GM18519 (cell line): ENCODE measurements at regions not wholly inside any gene's neighbourhood (a gene's known extent, or its start where the extent isn't known, plus 50 kb on each side); places are given as distances from the start of the nearest gene placed in this dataset.

Source experiments
- ATAC-seq: cut with Tn5 transposase; IDR thresholded peaks from one replicate; pipeline ENCODE4 v1.9.1; 2021; ENCODE audit warnings: mild to moderate bottlenecking, moderate library complexity; ENCODE audit not compliant: unreplicated experiment, low FRiP score

DNA sequence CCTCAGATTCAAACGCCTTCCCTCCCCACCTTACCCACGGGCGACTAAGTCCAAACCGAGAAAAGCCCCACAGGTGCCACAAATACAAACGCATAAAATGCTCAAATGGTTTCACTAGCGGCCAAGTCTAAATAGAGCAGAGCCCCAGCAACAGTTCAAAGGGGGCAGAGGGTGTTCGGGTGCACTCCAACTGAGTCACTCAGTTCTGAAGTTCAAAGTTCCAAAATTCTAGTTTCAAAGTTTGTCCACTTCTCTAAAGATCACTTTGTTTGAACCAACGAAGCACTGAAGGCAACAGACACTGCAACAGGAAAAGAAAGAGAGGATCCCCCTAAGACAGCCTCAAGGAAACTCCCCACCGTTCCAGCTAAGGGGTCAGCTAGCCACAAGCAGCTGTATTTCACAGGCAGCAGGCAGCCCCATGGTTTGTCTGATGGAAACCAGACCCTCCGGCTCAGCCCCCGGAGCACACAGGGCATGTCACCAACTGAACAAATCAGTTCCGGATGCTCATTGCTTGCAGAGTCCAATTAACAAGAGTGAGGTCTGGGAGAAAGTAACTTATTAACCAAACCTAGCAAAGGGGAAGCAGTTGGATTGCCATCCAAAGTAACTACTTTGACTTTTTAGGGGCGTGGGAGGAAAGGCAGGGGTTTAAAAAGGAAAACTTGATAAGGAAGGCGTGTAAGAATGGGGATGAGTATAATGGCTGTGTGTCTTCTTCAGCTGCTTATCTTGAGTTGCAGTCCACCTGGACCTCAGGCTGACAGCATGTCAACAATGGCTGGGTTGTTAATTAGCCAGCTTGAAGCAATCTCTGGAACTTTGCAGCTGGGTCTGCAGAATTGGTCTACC, 1423.9 kb upstream of the PRMT6 start:
- no peak for ATAC-seq

DNA sequence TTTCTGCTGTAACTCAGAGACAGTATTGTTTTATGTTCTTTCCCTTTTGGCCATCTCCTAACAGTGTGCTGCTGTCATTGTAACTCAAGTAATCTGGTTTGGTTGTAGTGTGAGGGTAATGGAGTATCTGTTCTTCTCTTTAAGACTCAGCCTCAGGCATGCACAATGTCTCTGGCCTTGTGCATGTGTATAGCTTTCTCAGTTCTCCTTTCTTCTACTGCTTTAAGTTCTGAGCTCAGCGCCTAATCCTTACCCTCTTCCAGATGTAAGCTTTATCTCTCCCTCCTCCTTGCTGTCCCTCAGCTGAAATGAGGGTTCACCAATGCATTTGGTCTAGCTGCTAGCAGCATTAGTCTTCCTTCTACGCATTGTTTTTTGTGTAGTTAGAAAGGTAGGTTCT, 1420.4 kb upstream of the PRMT6 start:
- ATAC-seq, result no peak

DNA sequence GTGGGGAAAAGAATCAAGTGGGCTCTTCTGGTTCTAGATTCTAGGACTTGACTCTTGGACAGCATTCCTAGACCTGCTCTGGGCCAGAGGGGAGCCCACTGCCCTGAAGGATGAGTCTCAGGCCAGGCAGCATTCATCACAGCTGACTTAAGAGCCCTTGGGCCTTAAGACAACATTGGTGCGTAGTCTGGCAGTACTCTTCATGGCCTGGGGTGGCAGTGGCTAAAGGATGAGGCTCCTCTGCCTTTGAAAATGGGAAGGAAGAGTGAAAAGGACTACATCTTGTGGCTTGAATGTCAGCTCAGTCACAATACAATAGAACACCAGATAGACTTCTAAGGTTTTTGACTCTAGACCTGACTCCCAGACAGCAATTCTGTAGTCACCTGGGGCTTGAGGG, 1415.1 kb upstream of the PRMT6 start:
- no peak for ATAC-seq

DNA sequence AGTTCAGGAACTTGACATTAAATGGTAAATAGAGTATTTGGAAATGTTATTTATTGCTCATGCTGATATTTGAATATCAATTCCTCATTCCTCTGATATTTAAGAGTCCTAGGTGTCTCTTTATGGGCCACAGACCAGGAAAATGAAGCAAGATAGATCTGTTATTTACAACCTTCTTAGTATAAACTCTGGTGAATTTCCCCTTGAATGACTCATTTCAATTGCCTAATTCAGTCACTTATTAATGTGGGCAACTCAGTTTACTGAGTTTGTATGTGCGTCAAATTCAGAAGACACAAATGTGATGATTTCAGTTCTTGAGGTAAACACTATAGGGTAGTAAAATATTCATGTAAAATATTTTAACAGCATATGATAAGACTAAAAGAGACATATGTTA, 1404.4 kb upstream of the PRMT6 start:
- ATAC-seq, result no peak

DNA sequence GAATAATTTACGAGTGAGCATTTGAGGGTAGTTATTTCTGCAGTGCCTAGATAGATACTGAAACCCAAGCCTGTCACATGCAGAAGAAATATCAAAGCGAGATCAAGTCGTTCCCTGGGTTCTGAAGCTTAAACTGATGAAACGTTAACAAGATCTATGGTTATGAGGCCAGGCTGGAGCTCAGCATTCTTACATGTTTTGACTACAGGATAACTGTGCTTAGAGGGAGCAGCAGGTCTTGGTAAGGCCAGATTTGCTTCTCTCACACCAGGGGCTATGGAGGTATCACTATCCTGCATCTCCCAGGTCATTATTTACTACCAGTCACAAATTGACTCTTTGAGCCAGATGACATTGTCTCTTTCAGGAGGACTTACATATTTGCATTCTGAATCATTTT, 1401.4 kb upstream of the PRMT6 start:
- no peak for ATAC-seq

DNA sequence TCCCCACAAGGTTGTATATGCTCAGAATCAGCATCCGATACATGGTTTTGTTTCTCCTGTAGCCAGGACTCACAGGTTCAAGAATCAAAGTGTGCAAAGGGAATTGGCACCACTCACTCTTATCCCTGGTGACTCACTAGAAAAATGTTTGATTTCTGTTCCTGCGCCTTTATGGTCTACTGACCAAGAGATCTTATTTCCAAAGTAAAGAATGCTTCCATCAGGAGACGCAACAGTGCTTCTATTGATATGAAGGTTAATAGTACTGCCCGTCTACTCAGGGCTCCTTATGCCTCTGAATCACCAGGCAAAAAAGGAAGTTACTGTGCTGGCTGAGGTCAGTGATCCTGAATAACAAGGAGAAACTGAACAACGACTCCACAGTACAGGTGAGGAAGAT, 1392.0 kb upstream of the PRMT6 start:
- ATAC-seq, result no peak

DNA sequence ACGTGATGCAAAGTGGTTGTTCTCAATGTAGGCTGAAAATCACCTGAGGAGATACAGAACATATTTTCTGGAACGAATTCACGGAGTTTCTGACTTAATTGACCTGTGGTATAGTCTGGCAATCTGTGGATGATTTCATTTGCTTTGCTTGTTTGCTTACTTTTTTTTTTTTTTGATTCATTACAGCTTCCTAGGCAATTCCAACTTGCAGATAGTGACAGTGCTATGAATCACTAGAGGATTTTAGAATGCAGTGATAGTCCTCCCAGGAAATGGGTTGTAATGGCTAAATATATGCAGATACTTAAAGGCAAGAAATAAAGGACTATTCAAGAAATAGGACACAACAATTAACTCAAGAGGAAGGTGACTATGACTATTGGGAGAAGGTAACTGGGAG, 1378.1 kb upstream of the PRMT6 start:
- no peak for ATAC-seq

DNA sequence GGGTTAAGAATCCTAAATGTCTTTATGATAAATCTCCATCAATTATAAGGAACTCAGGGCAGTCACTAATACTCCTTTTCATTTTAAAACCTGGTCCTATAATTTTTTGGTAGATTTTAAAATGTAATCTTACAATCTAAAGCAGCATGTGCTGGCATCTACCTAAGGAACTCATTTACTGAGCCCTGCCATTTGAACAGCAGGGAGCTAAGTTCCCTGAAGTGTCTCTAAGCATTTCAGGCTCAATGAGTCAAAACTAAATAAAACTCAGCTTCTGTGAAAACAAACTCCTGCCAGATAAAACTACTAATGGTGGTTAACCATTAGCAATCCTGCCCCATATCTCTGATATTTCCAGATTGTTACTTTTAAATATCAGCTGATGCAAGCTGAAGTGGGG, 1371.8 kb upstream of the PRMT6 start:
- no peak for ATAC-seq

DNA sequence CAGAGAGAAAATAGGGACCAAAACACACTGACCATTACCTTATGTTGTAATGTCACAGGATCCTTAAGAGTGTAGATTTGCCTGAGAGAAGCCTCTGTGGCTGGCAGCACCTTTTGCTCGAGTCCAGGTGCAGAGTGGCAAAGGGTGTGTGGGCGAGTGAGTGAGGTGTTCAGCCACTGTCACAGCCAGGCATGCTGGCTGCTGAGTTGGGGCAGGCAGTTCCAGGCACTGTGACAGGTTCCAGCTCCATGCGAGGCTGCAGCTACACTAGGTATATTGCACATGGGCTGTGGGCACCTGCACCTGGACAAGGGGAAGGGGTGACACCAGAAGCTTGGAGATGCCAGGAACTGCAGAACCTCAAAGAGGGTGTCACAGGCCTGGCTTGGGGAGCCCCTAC, 1370.4 kb upstream of the PRMT6 start:
- no peak for ATAC-seq

DNA sequence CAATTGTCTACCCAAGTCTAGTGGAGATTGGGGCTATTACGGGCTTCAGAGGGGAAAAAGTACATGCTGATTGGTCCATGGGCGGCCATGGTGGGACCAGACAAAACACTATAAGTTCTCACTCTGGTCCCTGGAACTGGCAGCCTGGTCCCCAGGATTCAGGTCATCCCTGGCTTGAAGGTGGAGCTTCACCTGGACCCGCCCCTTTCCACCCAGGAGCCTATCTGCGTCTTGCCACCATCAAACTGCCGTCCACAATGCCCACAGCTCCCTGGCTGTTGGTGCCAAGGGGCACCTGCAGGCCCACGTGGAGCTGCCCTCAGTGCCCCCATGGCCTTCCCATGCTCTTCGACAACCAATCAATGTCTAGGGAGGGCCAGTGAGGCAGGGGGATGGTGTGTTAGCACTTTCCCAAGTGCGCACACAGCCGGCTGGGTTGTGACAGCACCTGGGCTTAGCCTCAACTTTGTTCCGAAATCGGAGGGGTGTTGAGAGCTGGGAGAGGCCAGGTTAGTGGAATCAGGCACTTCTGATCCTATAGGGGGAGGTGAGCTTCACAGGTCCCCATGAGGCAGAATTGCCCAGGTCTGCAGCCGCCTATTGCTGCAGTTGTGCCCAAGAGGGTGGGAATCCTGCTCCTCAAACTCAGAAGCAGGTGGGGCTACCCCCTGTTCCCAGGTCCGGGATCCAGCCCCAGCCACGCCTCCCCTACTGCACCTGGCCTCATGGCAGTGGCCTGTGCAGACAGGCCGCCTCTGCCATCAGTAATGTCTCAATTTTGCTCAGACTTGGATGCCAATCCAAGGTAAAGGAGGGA, 1369.4 kb upstream of the PRMT6 start:
- ATAC-seq, result no peak

DNA sequence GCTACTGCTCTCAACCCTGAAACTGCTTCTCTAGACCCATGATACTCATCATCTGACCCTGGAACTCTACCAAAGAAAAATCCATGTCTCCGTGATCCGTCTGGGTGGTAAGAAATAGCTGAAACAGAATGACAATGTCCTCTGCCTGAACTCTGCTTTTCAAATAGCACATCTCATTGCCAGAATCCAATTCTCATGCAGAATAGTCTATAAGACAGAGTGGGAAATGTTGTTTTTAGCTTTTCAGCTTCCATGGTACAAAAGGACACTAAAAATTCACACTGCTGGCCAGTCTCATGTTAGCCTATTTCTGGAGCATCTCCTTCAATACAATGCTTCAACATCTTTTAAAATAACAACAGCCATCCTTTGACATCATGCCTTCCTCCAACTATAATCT, 1355.8 kb upstream of the PRMT6 start:
- no peak for ATAC-seq

DNA sequence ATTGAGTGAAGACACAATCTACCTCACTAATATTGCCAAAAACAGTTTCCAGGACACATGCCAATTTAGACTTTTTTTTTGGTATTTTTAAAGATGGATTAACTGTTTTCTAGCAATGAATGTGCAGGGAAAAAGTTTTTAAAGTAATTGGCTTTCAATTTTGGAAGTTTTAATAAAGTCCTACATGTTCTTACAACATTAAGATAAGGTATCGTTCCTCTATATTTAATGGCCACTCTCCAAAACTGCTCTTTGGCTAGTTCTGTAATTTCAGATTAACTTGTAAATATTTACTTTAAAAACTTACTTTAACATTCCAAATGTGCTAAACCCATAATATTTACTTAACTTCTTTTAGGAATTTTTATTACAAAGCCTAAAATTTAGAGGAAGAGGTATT, 1332.2 kb upstream of the PRMT6 start:
- no peak for ATAC-seq

DNA sequence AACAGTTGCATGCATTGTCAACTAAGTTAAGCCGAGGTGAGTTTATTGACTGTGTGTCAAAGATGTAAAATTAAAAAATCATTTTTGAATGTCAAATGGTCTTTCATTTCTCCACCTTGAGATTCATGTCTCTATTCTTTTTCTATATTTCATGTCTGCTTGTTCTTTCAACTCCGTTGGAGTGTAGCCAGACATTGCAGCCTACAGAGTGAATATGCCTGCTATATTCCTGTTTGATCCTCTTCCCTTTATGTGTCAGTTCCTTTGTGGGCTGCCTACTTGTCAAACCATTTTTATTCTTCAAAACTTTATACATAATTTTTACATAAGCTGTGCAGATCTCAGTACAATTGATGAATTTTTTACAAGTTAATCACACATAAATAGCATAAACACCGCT, 1325.8 kb upstream of the PRMT6 start:
- no peak for ATAC-seq

DNA sequence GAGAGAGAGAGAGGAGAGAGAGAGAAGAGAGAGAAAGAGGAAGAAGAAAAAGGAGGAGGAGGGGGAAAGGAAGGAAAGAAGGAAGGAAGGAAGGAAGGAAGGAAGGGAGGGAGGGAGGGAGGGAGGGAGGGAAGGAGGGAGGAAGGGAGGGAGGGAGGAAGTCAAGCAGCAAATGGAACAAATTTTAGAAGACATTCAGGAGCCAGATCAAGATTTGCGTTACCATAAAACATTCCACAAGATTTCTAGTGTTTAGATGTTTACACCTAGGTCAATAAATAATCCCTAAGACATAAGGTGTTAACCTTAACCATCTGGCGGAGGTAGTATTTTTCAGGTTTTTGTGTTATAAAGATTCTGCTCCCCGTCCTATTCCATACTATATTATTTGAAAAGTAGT, 1320.1 kb upstream of the PRMT6 start:
- no peak for ATAC-seq

DNA sequence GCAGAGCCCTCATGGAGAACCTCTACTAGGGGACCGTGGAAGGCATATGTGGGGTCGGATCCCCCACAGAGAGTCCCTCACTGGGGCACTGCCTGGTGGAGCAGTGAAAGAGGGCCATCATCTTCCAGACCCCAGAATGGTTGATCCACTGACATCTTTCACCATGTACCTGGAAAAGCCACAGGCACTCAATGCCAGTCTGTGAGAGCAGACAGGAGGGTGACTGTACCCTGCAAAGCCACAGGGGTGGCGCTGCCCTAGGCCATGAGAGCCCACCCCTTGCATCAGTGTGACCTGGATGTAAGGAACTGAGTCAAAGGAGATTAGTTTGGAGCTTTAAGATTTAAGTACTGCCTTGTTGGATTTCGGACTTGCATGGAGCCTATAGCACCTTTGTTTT, 1276.7 kb upstream of the PRMT6 start:
- no peak for ATAC-seq

DNA sequence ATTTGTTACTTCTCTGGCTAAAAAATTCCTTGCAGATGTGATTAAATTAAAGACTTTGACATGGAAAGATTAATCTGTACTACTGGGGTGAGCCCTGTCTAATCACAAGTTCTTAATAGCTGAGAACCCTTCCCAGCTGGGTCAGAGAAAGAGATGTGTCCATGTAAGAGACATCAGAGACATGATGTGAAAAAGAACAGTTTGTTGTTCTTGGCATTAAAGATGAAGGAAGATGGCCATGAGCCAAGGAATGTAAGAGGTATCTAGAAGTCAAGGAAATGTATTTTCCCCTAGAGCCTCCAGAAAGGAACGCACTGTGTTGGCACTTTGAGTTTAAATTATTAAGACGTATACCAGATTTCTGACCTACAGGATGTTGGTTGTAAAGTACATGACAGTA, 1271.5 kb upstream of the PRMT6 start:
- ATAC-seq, result no peak

DNA sequence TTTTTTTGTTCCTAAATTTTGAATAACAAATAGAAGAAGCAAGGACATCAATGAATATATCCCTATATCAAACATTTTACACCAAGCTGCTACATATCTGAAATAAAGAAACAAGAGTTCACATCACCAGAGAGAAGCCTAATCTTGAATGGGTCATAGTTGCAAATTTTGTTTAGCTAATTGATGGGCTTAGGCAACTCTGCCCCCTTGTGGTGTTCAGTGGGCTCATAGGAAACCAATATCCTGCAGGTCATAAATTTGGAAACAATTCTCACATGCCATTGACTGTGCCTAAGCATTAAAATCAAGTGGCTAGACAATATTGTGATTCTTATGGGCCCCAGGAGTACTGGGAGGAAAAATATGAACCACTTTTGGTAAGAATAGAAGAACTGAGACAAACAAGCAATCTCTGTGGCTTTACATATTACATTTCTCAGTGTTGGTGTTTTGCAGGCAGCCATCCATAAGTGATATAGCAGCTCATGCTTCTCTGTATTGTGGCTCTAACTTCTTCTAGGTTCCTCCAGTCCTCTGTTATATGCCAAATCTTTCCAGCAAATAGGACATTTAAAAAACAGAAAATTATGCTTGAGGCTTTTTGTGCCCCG, 1262.8 kb upstream of the PRMT6 start:
- ATAC-seq, result peak; percentile 74

DNA sequence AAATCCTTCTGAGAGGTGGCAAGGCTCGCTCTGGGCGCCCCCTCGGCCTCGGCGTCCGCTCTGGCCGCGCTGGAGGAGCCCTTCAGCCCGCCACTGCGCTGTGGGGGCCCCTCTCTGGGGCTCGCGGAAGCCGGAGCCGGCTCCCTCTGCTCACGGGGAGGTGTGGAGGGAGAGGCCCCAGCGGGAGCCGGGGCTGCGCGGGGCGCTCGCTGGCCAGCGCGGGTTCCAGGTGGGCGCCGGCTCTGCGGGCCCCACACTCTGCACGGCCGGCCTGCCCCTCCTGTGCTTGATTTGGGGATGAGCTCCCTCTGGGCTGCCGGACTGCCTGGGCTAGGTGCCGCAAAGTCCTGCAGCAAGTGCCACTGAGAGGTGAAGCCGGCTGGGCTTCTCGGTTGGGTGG, 1260.7 kb upstream of the PRMT6 start:
- ATAC-seq, result no peak

DNA sequence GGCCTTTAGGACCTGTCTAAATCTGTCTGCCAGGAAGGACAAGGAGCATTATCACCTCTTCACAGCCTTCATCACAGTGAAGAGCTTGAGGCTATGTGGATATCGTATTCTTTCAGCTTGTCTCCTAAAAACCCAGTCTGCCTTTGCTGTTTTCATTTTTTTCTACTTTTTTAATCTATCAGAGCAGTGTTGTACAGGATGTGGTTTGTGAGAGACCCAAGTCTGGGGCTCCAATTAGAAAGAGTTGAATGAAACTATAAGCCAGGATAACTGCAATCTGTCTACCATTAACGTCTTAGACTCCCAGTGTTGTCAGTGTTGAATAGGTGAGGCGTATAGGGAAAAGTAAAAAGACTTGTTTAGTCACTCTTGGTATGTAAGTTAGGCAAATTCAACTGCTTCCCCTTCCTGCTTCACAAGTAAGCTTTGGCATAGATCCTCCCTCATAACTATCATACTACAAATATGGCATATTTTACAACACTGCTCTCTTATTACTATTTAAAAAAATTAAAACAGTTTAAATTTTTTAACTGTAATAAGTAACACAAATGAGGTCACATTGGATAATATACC, 1225.8 kb upstream of the PRMT6 start:
- ATAC-seq, result no peak

DNA sequence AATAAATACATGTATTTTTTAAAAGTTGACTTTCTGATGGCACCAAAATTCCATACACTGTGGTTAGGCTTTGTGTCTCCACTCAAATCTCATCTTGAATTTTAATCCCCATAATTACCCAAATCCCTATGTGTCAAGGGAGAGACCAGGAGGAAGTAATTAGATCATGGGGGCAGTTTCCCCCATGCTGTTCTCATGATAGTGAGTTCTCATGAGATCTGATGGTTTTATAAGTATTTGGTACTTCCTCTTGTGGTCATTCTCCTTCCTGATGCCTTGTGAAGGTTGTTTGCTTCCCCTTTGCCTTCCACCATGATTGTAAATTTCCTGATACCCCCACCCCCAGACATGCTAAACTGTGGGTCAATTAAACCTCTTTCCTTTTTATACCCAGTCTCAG, 1218.4 kb upstream of the PRMT6 start:
- no peak for ATAC-seq

DNA sequence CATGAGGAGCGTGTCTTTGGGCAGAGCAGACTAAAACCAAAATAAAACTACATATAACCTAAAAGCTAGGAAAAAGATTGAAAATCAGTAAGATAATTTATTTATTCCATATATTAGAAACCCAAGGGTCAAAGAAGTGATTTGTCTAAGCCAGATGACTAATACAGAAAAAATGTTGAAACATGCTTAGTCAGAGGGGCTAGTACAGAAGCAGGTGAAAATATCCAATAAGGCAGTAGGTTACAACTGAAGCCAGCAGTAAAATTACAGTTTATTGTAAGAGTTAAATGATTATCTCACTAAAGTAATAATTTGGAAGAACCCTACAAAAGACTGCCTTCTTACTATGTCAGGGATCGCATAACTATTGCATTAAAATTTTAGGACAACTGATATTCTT, 1190.9 kb upstream of the PRMT6 start:
- no peak for ATAC-seq
